GM21786 (cell line): ENCODE measurements at regions not wholly inside any gene's neighbourhood (a gene's known extent, or its start where the extent isn't known, plus 50 kb on each side); places are given as distances from the start of the nearest gene placed in this dataset.
A peak's percentile ranks its signal among the peaks of the same experiment; 100 is the strongest.
"Not testable (repeated sequence)": the region's sequence is repeated elsewhere in the genome, so short reads cannot be mapped to it uniquely, and the experiment has no call there.

ENCODE experiments used
- ATAC-seq: cut with Tn5 transposase; IDR thresholded peaks from one replicate; pipeline ENCODE4 v1.9.1; 2021; ENCODE audit not compliant: unreplicated experiment

DNA sequence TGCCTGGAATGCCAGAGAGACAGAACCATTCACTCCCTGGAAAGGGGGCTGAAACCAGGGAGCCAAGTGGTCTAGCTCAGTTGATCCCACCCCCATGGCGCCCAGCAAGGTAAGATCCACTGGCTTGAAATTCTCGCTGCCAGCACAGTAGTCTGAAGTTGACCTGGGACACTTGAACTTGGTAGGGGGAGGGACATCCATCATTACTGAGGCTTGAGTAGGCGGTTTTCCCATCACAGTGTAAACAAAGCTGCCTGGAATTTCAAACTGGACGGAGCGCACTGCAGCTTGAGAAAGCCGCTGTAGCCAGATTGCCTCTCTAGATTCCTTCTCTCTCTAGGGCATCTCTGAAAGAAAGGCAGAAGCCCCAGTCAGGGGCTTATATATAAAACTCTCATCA, 310.7 kb upstream of the DPPA4 start:
- ATAC-seq, result no peak

DNA sequence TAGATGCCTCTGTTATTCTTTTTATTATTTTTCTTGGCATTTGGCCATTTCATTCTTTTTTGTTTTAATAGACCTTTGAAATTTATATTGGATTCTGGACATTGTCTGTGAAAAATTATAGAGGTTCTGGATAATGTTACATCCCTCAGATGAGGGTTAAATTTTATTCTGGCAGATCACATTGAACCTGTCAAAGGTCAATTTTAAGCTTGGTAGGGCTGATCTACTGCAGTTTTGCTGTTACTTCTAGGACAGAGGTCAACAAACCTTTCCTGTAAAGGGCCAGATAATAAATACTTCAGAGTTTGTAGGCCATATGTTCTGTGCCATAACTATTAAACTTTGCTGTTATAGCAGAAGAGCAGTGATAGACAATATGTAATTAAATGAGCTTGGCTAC, 318.9 kb upstream of the DPPA4 start:
- no peak for ATAC-seq

DNA sequence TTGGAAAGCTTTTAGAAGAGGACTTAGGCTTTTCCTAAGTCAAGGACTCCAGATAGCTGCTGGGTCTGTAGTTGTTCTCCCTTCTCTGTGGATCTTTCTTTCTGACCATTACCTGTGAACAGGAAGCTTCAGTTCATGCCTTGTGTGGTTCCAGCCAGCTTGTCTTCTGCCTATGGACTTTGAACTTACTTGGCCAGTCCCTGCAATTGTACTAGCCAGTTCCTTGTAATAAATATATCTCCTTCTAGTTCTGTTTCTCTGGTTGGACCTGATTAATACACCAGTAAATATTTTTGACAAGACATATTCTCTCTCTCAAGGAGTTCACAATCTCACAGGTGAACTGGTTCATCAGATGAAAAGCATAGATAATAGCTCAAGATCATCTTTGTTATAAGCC, 341.3 kb upstream of the DPPA4 start:
- no peak for ATAC-seq

DNA sequence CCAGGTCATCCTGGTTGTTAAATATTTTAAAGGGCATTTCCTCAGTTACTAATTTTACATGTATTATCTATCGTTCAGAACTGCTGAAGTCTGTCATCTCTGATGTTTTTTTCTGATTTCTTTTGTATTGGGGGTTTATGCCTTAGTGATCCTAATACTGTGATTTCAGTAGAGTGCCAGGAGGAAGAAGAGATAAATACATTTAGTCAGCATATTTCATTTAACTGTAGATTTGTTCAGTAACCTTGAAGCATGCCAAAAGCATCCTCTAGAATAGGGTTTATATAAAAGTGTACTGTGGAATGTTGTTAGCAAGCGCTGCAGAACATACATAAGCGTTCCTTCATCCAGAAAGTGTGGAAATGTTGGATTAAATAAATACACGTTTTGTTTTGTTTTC, 342.3 kb upstream of the DPPA4 start:
- ATAC-seq, result no peak

DNA sequence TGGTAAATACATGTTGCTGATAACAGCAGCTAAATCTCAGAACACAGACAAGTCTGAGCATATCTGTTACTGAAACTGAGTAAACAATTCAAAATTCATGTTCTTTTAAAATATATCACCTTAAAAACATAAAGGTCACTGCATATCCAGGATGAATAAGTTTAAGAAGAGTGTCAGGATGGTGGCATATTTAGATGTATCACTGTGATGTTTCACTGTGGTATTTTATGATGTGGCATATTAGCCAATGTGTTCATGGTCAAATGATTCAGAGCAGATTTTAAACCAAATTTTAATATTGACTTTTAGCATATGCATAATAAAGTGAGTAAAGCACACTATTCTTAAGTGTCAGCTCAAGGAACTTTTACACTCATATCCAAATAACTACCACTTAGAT, 346.4 kb upstream of the DPPA4 start:
- no peak for ATAC-seq

DNA sequence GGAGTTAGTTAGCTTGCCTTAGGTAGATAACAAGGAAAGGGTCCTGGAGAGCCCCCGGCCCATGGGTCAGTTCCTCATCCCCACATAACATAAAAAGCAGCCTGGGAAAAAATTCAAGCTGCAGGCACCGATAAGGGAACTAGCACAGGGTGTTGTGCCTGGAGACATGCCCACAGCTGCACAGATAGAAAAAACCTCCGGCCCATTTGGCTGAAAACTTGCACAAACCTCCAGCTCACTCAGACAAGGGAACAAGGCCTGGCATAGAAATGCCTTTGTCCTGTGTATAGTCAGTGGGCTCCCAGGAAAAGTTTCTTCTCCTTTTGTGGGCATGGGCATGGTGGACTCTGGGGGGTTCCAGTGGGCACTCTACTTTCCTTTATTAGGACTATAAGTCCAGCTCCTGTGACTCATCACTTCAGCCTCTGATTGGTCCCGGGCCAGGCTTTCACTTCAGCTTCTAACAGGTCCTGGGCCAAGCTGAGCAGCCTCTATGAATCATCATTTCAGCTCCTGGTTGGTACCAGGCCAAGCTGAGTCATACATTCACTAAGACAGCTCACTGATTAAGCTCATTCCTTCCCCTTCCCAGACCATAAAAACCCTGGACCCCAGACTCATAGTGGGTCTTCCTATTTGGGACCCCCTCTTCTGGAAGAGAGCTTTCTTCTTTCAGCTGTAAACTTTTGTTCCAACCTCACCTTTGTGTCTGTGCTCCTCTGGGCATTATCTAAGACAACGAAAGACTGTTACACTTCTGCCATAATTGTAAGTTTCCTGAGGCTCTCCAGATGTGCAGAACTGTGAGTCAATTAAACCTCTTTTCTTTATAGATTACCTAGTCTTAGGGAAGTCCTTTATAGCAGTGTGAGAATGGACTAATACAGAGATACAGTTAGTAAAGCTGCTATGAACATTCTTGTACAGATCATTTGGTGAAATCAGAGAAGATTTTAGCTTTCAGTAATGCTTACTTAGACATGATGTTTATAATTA, 348.0 kb upstream of the DPPA4 start:
- ATAC-seq, result no peak

DNA sequence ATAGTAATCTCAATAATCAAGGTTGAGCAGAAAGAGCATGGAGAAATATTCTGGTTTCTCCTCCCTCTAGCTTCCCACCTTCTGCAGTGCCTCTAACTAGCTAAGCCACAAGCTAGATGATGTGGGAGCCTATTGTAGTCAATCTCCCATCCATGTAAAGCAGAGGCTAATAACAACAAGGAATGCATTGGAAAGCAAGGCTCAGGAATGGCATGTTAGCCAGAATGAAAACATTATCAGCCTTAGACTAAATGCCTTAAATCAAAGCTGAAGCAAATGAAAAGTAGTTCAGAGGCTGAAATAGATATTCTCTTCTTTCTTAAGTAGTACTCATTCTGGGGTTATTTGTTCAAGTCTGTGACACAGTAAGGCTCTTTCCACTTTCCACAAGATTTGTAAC, 350.3 kb upstream of the DPPA4 start:
- no peak for ATAC-seq

DNA sequence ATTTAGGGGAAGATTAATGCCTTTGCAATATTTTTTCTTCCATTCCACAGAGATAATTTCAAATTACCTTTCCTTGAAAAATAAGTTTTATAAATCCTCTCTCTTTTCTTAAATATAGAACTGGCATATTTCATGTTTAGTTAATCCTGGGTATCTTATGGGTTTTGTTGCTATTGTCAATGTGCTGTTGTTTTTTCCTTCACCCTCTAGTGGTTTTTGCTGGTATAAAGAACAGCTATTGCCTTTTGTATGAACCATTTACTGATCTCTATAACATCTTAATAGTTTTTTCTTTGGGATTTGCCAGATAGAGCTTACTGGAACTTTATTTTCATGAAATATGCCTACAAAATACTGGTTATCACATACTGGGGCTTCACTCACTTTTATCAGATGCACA, 359.6 kb upstream of the DPPA4 start:
- ATAC-seq, result no peak

DNA sequence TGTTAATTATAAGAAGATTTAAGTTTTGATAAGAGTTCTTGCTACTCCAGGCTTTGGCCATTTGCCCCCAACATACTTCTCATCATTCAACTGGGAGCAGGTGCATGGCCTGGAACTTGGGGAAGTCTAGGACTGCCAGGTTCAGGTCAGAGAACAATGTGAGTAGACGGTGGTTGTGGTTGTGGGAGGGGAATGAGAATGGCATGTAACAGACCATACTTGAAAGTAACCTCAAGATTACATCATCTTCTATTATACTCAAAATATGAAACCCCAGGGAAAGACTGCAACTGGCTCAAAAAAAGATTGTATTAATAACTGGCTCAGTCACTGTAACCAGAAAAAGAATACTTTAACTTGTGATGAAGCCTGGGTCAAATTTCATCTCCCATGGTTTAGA, 364.9 kb upstream of the DPPA4 start:
- ATAC-seq, result peak; percentile 69

DNA sequence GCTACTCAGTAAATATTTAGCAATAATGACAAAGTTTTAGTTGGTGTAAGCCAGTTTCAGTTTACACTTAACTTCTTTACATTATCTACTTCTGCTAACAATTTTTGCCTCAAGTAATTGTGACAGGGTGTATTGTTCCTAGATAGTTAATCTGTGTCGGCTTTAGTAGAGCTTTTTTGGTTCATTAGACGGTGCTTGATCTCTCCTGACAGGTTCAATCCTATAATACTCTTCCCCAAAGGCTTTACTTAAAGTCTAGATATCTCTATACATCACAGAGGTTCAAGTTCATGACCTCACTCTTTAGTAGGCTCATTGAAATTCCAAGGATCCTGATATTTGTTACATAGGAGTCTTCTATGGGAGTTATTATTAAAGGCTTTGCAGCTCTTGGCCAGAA, 365.6 kb upstream of the DPPA4 start:
- ATAC-seq, result no peak

DNA sequence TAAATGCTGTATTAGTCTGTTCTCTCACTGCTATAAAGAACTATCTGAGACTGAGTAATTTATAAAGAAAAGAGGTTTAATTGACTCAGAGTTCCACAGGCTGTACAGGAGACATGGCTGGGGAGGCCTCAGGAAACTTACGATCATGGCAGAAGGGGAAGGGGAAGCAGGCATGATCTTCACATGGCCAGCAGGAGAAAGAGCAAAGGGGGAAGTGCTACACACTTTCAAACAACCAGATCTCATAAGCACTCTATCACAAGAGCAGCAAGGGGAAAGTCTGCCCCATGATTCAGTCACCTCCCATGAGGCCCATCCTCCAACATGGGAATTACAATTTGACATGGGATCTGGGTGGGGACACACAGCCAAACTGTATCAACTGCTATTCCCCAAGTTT, 367.8 kb upstream of the DPPA4 start:
- ATAC-seq, result not testable (repeated sequence)

DNA sequence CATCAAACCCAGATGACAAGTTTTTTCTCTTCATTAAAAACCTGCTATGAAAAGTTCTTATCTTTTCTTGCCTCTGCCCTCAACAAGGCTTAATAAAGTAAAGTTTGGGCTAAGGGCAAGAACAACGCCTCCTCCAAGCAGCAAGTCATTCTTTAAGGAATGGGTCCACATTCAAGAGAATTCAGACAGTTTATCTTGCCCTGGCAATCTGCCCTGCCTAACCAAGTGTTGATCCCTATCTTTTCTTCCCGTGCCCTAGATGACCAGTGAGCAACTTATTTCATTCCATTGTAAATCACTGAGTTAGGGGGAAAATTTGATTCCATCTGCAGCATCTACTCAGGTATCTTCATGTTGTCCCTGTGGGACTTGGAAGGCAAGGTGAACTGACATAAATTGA, 370.3 kb upstream of the DPPA4 start:
- ATAC-seq, result no peak

DNA sequence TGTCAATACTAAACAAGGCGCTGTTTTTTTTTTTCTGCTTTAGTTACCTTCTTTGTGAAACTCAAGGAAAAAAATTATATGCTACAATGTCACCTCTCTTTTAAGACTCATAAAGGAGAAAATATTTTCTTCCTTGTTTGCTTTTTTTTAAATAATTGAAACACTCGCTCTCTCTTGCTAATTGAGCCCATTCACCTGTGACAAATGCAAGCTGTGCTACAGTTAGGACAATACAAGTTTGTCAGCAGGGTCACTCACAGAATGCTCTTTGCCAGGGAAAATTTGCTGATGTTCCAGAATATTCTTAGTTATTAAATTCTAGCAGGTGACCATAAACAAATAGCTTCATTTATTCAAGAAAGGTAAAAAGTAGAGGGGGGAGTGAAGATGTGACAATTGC, 375.9 kb upstream of the DPPA4 start:
- no peak for ATAC-seq

DNA sequence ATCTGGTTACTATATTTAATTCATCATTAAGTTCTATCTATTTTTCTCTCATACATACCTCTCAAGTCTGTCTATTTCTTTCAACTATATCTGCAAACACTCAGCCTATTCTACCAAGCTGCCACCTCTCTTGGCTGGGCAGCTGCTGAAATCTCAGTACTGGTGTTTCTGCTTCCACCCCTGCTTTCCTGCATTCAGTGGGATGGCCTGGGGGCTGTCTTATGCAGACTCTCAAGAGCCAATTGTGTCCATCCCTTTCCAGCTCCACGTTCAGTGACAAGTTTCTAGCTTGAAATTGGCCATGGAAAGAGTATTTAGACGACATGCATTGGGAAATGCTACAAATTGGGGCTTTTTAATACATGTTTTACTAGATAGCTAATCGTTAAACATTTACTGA, 378.4 kb upstream of the DPPA4 start:
- no peak for ATAC-seq

DNA sequence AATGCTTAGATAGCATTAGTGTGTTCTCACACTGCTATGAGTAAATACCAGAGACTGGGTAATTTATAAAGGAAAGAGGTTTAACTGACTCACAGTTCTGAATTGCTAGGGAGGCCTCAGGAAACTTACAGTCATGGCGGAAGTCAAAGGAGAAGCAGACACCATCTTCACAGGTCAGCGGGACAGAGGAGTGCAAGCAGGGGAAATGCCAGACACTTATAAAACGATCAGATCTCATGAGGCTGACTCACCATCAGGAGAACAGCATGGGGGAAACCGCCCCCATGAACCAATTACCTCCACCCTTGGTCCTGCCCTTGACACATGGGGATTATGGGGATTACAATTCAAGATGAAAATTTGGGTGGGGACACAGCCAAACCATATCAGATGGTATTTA, 381.5 kb upstream of the DPPA4 start:
- no peak for ATAC-seq

DNA sequence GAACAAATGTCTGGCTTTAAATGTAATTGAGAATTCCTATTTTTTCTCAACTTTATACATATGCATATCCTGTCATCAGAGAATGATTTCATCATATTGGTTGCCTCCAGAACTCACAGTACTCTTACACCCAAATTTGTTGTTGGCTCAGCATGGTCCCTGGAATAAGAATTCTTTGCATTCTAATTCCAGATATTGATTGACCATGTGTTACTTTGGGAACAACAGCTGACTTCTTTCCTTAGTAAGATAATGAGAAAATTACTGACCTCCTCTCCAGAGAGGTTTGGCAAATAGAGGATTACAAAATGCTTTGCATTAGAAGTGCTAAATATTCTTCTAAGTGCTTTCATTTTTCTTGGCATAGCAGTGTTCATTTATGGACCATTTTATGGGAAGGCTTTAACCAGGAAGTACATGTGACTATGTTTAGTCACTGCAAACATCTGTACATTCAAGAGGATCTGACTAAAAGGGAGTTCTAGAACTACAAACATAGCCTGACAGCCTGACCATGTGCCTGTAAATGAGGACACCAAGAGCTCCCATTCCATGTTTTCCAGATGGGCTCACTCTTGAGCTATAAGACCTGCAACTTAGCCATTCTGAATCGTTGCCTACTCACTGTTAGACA, 391.6 kb upstream of the DPPA4 start:
- no peak for ATAC-seq

DNA sequence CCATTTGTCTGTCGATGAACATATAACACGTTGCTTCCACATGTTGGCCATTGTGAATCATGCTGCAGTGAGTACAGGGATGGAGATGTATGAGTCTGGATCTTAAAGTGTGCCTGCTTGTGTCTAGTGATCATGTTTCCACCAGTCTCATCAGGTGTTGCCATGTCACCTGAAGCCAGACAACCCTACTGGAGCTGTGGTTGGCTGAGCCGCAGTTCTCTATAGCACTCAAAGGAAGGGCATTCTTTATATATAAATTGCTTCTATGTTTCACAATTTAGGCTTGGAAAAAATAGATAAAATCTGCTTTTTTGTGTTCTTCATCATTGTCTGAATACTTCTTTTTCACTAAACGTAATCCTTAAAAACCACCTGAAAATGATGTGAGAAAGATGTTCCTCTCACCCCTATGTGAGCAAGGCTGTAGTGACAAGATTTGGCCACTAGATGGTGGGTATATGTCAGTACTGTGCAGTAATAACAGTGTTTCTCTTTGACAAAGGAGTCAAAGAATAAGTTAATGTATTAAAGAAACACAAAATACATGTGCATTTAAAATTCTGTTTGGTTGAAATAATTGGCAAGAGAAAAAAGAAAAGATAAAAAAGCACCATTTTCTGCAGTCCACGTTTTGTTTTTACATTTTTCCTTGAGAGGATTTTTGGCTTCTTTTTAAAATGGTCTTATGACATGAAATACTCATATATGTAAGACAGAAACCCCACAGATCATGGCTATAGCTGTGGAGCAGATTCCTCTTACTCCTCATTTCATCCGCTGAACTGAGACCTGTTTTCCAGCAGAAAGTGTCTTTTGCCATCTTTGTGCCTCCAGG, 394.5 kb upstream of the DPPA4 start:
- peak; percentile 92 for ATAC-seq

DNA sequence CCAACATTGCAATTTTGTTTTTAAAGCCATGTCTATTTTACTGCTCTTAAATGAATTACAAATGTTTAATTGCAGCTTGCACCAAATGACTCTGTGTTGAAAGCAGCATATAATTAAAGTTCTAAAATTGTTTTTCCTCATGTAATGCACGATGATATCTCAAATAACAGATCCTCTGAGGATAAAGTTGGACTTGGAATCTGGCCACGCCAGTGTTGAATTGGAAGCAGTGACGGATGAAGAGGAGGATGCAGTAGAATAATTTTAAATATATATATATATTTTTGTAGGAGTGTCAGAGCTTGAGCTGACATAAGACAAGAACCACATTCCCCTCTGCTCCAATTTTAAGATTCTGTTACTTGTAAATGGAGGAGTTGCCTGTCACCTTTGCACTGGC, 406.6 kb upstream of the DPPA4 start:
- ATAC-seq, result no peak

DNA sequence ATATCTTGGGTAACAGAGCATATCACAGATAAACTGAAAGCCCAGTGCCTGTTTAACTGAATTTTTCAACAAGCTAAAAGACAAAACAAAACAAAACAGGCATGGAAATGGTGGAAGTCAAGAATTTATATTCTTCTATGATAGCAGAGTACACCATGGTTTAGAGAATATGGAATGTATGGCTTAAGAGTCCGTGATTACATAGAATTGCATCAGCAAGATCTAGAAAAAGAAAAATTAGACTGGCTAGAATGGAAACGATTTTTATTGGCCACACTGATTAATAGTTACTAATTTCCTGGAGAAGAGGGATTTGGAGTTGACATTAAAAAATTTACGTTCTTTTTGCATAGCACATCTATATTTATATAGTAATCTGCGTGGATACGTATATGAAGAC, 435.2 kb upstream of the DPPA4 start:
- ATAC-seq, result no peak

DNA sequence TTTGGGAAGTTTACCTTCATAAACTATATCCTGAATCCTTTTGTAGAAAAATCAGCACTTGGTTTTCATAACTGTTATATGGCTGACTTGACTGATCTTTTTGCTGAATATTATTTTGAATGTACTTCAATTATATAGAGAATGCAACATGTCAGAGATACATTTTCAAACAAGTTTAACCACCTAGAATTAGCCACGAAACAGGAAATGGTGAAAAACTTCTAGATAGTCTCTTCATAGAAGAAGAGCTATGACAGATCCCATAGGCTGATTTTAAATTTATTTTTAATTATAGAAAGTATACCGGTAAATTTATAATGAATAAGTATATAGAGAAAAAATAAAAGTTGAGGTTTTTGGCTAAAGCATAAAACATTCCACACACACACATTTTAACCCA, 436.8 kb upstream of the DPPA4 start:
- no peak for ATAC-seq

DNA sequence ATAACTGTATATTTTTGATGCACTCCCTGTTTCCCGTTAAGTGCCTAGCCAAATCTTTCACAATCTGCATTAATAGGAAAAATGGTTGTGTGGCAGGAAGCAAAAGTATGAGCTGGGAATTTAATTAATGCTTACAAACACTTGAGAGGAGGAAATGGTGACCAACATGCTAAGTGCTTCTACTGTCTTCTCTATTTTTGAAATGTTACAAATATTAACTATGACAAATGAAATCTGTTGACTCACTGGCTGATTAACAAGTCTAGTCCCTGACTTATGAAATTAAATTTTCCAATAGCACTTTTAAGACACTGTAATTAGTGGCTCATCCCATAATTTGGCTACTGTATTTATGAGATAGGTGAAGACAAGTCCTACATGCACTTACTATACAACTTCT, 446.9 kb upstream of the DPPA4 start:
- ATAC-seq, result no peak
